ENCODE measurements at regions not wholly inside any gene's neighbourhood (a gene's known extent, or its start where the extent isn't known, plus 50 kb on each side); places are given as distances from the start of the nearest gene placed in this dataset.

DNA sequence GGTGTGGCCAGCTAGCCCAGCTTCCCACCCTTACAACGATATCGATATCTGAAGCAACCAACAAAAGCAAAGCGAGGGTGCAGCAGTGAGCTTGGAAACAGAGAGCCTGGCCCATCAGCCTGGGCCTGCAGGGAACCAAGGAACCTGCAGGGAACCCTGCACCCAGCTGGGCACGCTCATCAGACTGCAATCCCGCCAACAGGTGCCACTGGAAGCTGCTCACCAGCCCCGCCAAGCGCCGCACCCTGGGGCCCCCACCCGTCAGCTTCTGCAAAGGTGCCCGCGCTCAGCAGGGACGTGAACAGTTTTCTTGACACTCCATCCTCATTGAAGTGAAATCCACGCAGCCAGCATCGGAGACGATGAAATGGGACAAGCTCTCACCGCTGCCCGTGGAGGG, 250.7 kb downstream of the RBFOX3 start:
- DNase-seq (ENCODE audit: low read depth), result no peak
- TF ChIP-seq MYC (IDR thresholded peaks at IDR 0.05; ENCODE audit: low read depth, low read length) (no peak), POLR2A (IDR thresholded peaks at IDR 0.05; ENCODE audit: extremely low read depth, insufficient read length) (no peak)
- TF ChIP-seq, protein P1, sequence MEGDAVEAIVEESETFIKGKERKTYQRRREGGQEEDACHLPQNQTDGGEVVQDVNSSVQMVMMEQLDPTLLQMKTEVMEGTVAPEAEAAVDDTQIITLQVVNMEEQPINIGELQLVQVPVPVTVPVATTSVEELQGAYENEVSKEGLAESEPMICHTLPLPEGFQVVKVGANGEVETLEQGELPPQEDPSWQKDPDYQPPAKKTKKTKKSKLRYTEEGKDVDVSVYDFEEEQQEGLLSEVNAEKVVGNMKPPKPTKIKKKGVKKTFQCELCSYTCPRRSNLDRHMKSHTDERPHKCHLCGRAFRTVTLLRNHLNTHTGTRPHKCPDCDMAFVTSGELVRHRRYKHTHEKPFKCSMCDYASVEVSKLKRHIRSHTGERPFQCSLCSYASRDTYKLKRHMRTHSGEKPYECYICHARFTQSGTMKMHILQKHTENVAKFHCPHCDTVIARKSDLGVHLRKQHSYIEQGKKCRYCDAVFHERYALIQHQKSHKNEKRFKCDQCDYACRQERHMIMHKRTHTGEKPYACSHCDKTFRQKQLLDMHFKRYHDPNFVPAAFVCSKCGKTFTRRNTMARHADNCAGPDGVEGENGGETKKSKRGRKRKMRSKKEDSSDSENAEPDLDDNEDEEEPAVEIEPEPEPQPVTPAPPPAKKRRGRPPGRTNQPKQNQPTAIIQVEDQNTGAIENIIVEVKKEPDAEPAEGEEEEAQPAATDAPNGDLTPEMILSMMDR (IDR thresholded peaks at IDR 0.05; ENCODE audit: low read depth, low read length), result no peak
- TF ChIP-seq, protein P2, sequence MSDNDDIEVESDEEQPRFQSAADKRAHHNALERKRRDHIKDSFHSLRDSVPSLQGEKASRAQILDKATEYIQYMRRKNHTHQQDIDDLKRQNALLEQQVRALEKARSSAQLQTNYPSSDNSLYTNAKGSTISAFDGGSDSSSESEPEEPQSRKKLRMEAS (IDR thresholded peaks at IDR 0.05; ENCODE audit: low read depth, low read length), result no peak
- H3K4me3 ChIP-seq (ENCODE audit: low read depth, low read length), result no peak overlapping the region

DNA sequence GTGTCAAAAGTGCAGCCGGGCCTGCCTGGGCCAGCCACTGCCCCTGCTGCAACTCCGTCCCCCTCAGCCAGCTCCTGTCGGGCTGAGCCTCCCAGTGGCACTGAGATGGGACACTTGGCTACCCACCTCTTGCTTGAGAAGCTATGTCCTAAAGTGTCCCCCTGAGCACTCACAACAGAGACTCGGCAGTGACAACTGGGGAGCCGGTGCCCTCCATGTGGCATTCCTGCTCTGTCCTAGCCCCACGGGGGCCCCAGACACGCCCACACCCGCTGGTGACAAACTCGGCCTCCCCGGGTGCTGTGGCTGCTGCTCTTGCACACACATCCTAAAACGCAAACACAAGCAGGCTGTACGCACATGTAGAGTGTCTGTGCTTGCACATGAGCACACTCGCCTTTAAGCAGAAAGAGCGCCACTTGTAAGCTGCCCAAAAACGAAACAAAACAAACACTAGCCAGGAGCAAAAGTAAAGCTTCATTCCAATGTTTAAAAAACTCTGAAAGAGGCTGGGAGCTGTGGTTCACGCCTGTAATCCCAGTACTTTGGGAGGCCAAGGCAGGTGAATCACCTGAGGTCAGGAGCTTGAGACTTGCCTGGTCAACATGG, 253.9 kb downstream of the RBFOX3 start:
- DNase-seq (ENCODE audit: low read depth), result no peak
- TF ChIP-seq, protein P2 (IDR thresholded peaks at IDR 0.05; ENCODE audit: low read depth, low read length), result no peak
- TF ChIP-seq MYC (IDR thresholded peaks at IDR 0.05; ENCODE audit: low read depth, low read length), result no peak
- TF ChIP-seq, protein P1 (IDR thresholded peaks at IDR 0.05; ENCODE audit: low read depth, low read length), result no peak
- no peak for TF ChIP-seq POLR2A (IDR thresholded peaks at IDR 0.05; ENCODE audit: extremely low read depth, insufficient read length)
- no peak overlapping the region for H3K4me3 ChIP-seq (ENCODE audit: low read depth, low read length)

DNA sequence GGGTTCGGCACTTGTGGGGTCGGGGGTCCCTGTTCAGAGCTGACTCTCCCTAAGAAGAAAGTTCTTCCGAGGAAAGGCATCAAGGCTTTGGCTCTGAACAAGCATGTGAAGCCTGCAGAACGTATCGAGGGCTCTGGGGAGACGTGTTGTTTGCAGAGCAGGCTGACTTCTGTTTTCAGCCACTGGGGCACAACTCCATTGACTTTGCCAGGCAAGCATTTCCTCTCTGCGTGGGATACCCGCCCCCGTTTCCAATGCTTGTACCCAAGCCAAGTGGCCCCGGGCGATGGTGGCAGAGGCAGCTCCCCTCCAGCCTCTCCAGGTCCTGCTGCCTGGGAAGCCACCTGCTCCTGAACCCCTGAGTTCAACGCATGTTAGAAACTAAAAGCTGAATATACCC, 255.7 kb downstream of the RBFOX3 start:
- no peak for DNase-seq (ENCODE audit: low read depth)
- no peak overlapping the region for H3K4me3 ChIP-seq (ENCODE audit: low read depth, low read length)
- no peak for TF ChIP-seq MYC (IDR thresholded peaks at IDR 0.05; ENCODE audit: low read depth, low read length)
- no peak for TF ChIP-seq POLR2A (IDR thresholded peaks at IDR 0.05; ENCODE audit: extremely low read depth, insufficient read length)
- TF ChIP-seq, protein P1 (IDR thresholded peaks at IDR 0.05; ENCODE audit: low read depth, low read length), result no peak
- TF ChIP-seq, protein P2 (IDR thresholded peaks at IDR 0.05; ENCODE audit: low read depth, low read length), result no peak

DNA sequence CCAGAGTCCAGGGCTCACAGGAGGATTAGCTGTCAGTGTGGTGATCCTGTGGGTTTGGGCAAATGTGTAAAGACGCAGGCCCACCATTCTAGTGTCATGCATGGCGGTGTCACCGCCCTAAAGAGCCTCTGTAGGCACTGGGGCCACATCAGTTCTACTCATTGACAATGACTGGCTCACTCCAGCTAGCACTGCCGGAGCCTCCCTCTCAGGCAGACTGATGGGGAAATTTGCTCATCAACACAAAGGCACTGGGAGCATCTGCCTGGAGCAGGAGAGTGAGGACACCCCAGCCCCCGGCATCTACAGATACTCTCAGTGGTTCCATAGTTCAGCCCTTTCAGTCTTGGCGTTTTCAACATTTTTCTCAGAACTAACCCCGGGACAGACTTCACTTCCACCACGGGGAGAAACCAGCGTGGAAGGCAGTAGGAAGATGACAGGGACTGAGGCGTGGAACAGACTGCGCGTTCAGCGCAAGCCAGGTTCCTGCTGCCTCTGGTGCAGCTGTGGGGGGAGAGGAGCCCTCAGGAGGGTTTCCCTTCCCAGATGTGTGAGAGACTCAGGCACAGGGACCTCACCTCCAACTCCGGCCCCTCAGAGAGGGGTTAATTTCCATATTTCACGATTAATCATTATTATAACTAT, 256.6 kb downstream of the RBFOX3 start:
- TF ChIP-seq, protein P1 (IDR thresholded peaks at IDR 0.05; ENCODE audit: low read depth, low read length), result no peak
- TF ChIP-seq POLR2A (IDR thresholded peaks at IDR 0.05; ENCODE audit: extremely low read depth, insufficient read length) (no peak), MYC (IDR thresholded peaks at IDR 0.05; ENCODE audit: low read depth, low read length) (no peak)
- TF ChIP-seq, protein P2 (IDR thresholded peaks at IDR 0.05; ENCODE audit: low read depth, low read length), result no peak

DNA sequence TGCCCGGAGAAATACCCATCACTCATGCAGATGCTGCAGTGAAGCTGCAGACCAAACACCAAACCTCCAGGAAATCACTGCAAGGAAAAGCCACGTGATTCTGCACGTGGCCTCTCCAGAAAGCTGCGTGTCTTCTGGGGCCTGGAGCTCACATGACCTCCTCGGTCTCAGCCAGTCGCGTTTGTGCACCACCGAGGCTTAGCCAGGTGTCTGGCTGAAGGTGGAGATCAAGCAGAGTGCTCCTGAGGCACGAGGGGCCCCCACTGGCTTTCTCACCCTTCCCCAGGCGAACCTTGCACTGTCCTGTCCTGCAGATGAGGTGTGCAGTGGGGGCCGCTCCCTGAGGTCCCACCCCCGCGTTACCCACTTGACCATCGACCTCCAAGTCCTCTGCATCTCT, 257.3 kb downstream of the RBFOX3 start:
- no peak for DNase-seq (ENCODE audit: low read depth)
- TF ChIP-seq, protein P2 (IDR thresholded peaks at IDR 0.05; ENCODE audit: low read depth, low read length), result no peak
- TF ChIP-seq POLR2A (IDR thresholded peaks at IDR 0.05; ENCODE audit: extremely low read depth, insufficient read length) (no peak), MYC (IDR thresholded peaks at IDR 0.05; ENCODE audit: low read depth, low read length) (no peak)
- TF ChIP-seq, protein P1 (IDR thresholded peaks at IDR 0.05; ENCODE audit: low read depth, low read length), result no peak
- H3K4me3 ChIP-seq (ENCODE audit: low read depth, low read length), result no peak overlapping the region

More for the DNA sequence above, 256.6 kb downstream of the RBFOX3 start:
- DNase-seq (ENCODE audit: low read depth), result no peak
- no peak overlapping the region for H3K4me3 ChIP-seq (ENCODE audit: low read depth, low read length)
